GM06990 (cell line): ENCODE measurements at regions not wholly inside any gene's neighbourhood (a gene's known extent, or its start where the extent isn't known, plus 50 kb on each side); places are given as distances from the start of the nearest gene placed in this dataset.

Experiments
- DNase-seq: peaks from one replicate; pipeline ENCODE4 v3.0.0-alpha.2; 2011; ENCODE audit not compliant: insufficient read length; ENCODE audit errors: extremely low read depth
- H3K27me3 ChIP-seq: replicated peaks from 2 replicates; pipeline ENCODE4 v1.6.0; 2011; ENCODE audit warnings: low read length; ENCODE audit not compliant: control insufficient read depth, insufficient read depth
- H3K36me3 ChIP-seq: 2 replicates; pipeline ENCODE4 v1.5.1; 2011; ENCODE audit warnings: low read length; ENCODE audit not compliant: control insufficient read depth, insufficient read depth
- H3K4me3 ChIP-seq: replicated peaks from 2 replicates; pipeline ENCODE4 v1.5.1; 2011; ENCODE audit warnings: low read depth, mild to moderate bottlenecking, control low read depth, low read length
- CTCF ChIP-seq: IDR thresholded peaks from 2 replicates; pipeline ENCODE4 v1.5.1; 2011; ENCODE audit warnings: low read length, control low read depth, mild to moderate bottlenecking, inconsistent platforms; ENCODE audit not compliant: insufficient read depth, poor library complexity, severe bottlenecking

- DNase-seq = no peak
- TF ChIP-seq CTCF = no peak
- no peaks in the 10 kb centered on the region for H3K36me3 ChIP-seq
- no peak overlapping the region for H3K4me3 ChIP-seq
- no peaks in the 10 kb centered on the region; the same call in 1 of the 2 replicates for H3K27me3 ChIP-seq
Observed at GRCh38 chr10:44848211-44848610, 62.9 kb upstream of the TMEM72 start.

- TF ChIP-seq CTCF = no peak
- H3K27me3 ChIP-seq = no peaks in the 10 kb centered on the region; the same call in 1 of the 2 replicates
- H3K36me3 ChIP-seq = no peaks in the 10 kb centered on the region
- H3K4me3 ChIP-seq = no peak overlapping the region
- DNase-seq = no peak
Observed at GRCh38 chr10:44849936-44850335, 61.2 kb upstream of the TMEM72 start.

- no peak for DNase-seq
- H3K4me3 ChIP-seq = no peak overlapping the region
- H3K36me3 ChIP-seq = no peaks in the 10 kb centered on the region
- H3K27me3 ChIP-seq = no peaks in the 10 kb centered on the region; the same call in 1 of the 2 replicates
- no peak for TF ChIP-seq CTCF
Observed at GRCh38 chr10:44850356-44850934, 60.7 kb upstream of the TMEM72 start.

- Histone ChIP-seq H3K4me3 (no peak overlapping the region), H3K36me3 (no peaks in the 10 kb centered on the region), H3K27me3 (no peaks in the 10 kb centered on the region; the same call in 1 of the 2 replicates)
- no peak for DNase-seq
- no peak for TF ChIP-seq CTCF
Observed at GRCh38 chr10:44851413-44851812, 59.7 kb upstream of the TMEM72 start.

- no peaks in the 10 kb centered on the region for H3K36me3 ChIP-seq
- H3K27me3 ChIP-seq = no peaks in the 10 kb centered on the region; the same call in 1 of the 2 replicates
- no peak overlapping the region for H3K4me3 ChIP-seq
- TF ChIP-seq CTCF = no peak
- DNase-seq = no peak
Observed at GRCh38 chr10:44851881-44852280, 59.3 kb upstream of the TMEM72 start.
